Type B pancreatic cell (in vitro differentiated cells): ENCODE measurements at regions not wholly inside any gene's neighbourhood (a gene's known extent, or its start where the extent isn't known, plus 50 kb on each side); places are given as distances from the start of the nearest gene placed in this dataset.

ENCODE experiments used
- DNase-seq: peaks from one replicate; pipeline ENCODE4 v3.0.0; 2021; ENCODE audit warnings: mixed read lengths; ENCODE audit not compliant: unreplicated experiment; ENCODE audit errors: extremely low spot score
- H3K27ac Mint-ChIP-seq: 2 replicates; pipeline ENCODE4 v1.8.0; 2021; ENCODE audit warnings: mild to moderate bottlenecking, mixed read lengths
- H3K27me3 Mint-ChIP-seq: 2 replicates; pipeline ENCODE4 v1.8.0; 2021; ENCODE audit warnings: mixed read lengths
- H3K36me3 Mint-ChIP-seq: 2 replicates; pipeline ENCODE4 v1.8.0; 2021; ENCODE audit warnings: mixed read lengths
- H3K4me1 Mint-ChIP-seq: one replicate; pipeline ENCODE4 v1.8.0; 2021; ENCODE audit warnings: mixed read lengths; ENCODE audit not compliant: unreplicated experiment
- H3K4me3 Mint-ChIP-seq: 2 replicates; pipeline ENCODE4 v1.8.0; 2021; ENCODE audit warnings: mild to moderate bottlenecking, mixed read lengths
- H3K9me3 Mint-ChIP-seq: 2 replicates; pipeline ENCODE4 v1.8.0; 2021; ENCODE audit warnings: mixed read lengths
- CTCF ChIP-seq: fragments of 200-600 bp; sonication (generic); conservative IDR thresholded peaks from 2 replicates; pipeline ENCODE4 v1.5.0; 2021; ENCODE audit warnings: antibody characterized with exemption, mild to moderate bottlenecking

DNA sequence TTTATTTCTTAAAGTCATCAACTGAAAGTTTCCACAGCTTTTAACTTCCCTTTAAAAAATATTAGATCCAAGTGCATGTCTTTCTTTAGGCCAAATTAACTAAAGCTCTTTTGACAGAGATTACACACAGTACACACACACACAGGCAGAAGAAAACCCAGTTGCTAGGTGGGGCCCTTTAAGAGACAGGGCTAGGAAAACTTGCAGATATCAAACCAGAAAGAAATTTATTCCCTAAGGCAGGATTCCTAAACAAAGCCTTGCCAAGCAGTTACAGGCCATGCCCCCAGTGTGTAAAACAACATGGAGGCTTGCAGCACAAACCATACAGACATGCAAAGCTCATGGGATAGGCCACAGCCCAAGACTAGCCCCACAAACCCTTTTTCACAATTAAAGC, 123.4 kb downstream of the FSCB start:
- no peak overlapping the region for H3K27ac Mint-ChIP-seq
- DNase-seq: no peak
- H3K36me3 Mint-ChIP-seq: no peaks in the 10 kb centered on the region
- H3K27me3 Mint-ChIP-seq: no peaks in the 10 kb centered on the region
- no peak for TF ChIP-seq CTCF
- no peak overlapping the region for H3K4me3 Mint-ChIP-seq
- peaks cover 4% of the 10 kb centered on the region for H3K9me3 Mint-ChIP-seq
- no peaks in the 10 kb centered on the region for H3K4me1 Mint-ChIP-seq

DNA sequence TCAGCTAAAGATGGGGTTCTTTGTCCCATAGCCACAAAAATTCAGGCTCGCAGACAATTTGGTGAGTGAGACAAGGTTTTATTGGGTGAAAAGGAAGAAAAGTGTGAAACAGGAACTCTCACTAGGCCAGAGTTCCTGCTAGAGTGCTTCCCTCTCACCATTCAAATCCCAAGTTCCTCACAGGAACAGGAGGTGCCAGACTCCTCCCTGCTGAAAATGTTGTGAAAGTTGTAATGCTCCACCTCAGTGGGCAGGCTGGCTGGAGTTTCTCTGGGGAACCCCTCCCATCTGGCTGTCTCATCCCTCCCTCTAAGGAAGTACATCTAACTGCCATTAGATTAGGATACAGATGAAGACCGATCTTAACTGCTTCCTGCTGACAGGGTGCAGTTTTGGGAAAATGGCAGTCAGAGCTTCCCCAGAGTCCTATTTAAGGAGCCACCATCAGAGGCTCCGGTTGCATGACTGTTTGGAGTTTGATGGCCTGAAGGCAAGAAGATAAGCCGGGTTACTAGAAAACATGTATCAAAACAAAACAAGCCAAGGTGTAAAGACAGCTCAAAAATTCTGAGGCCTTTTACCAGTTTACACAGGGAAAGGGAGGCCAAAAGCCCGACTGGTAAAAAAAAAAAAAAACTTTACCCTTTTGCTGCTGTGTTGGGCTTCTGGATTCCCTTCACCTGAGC, 127.6 kb downstream of the FSCB start:
- H3K4me3 Mint-ChIP-seq: no peak overlapping the region
- H3K27me3 Mint-ChIP-seq: no peaks in the 10 kb centered on the region
- H3K27ac Mint-ChIP-seq: no peak overlapping the region
- no peaks in the 10 kb centered on the region for H3K36me3 Mint-ChIP-seq
- H3K4me1 Mint-ChIP-seq: no peaks in the 10 kb centered on the region
- DNase-seq: no peak
- peaks cover 7% of the 10 kb centered on the region for H3K9me3 Mint-ChIP-seq
- no peak for TF ChIP-seq CTCF

- no peaks in the 10 kb centered on the region for H3K27me3 Mint-ChIP-seq
- TF ChIP-seq CTCF: no peak
- no peaks in the 10 kb centered on the region for H3K4me1 Mint-ChIP-seq
- DNase-seq: no peak
- H3K9me3 Mint-ChIP-seq: peaks cover 3% of the 10 kb centered on the region
- no peak overlapping the region for H3K27ac Mint-ChIP-seq
- H3K4me3 Mint-ChIP-seq: no peak overlapping the region
- no peaks in the 10 kb centered on the region for H3K36me3 Mint-ChIP-seq
Measured at GRCh38 chr14:44374906-44375305, 132.2 kb downstream of the FSCB start.

DNA sequence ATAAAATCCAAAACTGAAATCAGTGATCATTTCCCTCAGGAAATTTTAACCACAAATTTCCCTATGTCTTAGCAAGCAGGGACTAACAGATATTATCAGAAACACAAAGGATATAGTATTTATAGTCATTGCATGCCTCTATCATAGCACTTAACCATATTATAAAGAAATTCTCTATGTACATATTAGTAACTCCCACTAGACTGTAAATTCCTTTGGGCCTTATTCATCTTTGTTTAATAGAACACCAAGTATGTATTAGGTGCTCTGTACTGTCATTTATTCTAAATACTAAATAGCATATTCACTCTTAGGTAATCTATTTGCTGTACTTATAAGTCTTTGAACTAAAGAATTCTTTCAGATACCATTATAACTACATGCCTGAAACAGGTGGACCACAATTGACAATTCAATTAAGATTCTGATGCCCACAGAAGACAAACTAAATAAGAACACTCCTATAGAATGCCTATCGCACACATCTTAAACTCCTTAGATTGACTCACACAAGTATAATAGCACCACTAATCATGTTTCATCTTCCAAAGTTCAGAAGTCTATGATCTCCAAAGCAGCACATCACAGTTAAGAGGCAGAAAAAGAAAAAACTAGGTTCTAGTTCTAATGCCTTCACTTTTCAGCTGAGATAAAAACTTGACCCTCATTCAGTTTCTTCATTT, 134.1 kb downstream of the FSCB start:
- H3K27me3 Mint-ChIP-seq: no peaks in the 10 kb centered on the region
- TF ChIP-seq CTCF: no peak
- H3K4me1 Mint-ChIP-seq: no peaks in the 10 kb centered on the region
- no peaks in the 10 kb centered on the region for H3K36me3 Mint-ChIP-seq
- H3K9me3 Mint-ChIP-seq: peaks cover 3% of the 10 kb centered on the region
- H3K27ac Mint-ChIP-seq: no peak overlapping the region
- no peak overlapping the region for H3K4me3 Mint-ChIP-seq
- DNase-seq: no peak

DNA sequence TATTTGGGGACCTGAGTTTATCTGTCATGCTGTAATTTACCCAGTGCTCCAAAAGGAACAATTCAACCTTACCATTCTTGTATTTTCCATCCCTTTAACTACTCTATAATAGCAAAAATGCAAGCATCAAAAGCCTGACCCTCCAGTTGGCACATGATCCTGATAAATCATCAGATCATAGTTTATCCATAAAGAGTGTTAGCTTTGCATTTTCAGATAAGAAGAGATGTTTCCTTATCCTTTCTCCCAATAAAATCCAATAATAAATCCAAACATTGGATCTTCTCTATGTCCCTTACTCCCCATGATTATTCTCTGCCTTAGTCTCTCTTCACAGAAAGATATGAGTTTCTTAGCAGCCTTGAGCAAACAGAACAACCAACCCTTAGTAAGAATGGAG, 134.9 kb downstream of the FSCB start:
- no peak overlapping the region for H3K27ac Mint-ChIP-seq

More for the DNA sequence above, 134.9 kb downstream of the FSCB start:
- Mint-ChIP-seq H3K9me3 (peaks cover 3% of the 10 kb centered on the region), H3K27me3 (no peaks in the 10 kb centered on the region), H3K36me3 (no peaks in the 10 kb centered on the region), H3K4me1 (no peaks in the 10 kb centered on the region), H3K4me3 (no peak overlapping the region)
- no peak for TF ChIP-seq CTCF
- no peak for DNase-seq
